Gastrocnemius medialis (tissue), 4 donors: ENCODE measurements at regions not wholly inside any gene's neighbourhood (a gene's known extent, or its start where the extent isn't known, plus 50 kb on each side); places are given as distances from the start of the nearest gene placed in this dataset.

Experiments
- ATAC-seq, 2 donors: fragments of 150-250 bp; one replicate each; pipeline ENCODE4 v1.9.1; 2016
- DNase-seq, 2 donors: peaks; one replicate each; pipeline ENCODE4 v3.0.0-alpha.2; 2019
- H3K27ac ChIP-seq, 4 donors: fragments of 200-600 bp; sonication (generic); 1 replicate in 1 of 4; 2 replicates in 3 of 4; pipeline ENCODE4 v1.5.1; 2016 to 2018; ENCODE audit warnings: mild to moderate bottlenecking in 2 of 4, moderate library complexity in 1 of 4
- H3K27me3 ChIP-seq, 3 donors: fragments of 200-600 bp; sonication (generic) in 2 of 3; 1 replicate in 1 of 3; 2 replicates in 2 of 3; pipeline versions ENCODE4 v1.5.1 to v1.6.0; 2016 to 2019; ENCODE audit warnings: mild to moderate bottlenecking in 1 of 3, moderate library complexity in 1 of 3
- H3K36me3 ChIP-seq, 2 donors: fragments of 200-600 bp; sonication (generic) in 1 of 2; one replicate each; pipeline ENCODE4 v1.5.1; 2017 to 2018
- H3K4me1 ChIP-seq, 2 donors: fragments of 200-600 bp; sonication (generic) in 1 of 2; one replicate each; pipeline ENCODE4 v1.5.1; 2016 to 2017; ENCODE audit warnings: mild to moderate bottlenecking in 2 of 2
- H3K4me3 ChIP-seq, 4 donors: fragments of 200-600 bp; sonication (generic) in 3 of 4; 1 replicate in 1 of 4; 2 replicates in 3 of 4; pipeline ENCODE4 v1.5.1; 2016 to 2019; ENCODE audit warnings: mild to moderate bottlenecking in 2 of 4
- H3K9me3 ChIP-seq, 3 donors: fragments of 200-600 bp; sonication (generic) in 2 of 3; 1 replicate in 1 of 3; 2 replicates in 2 of 3; pipeline ENCODE4 v1.5.1; 2016 to 2019
- CTCF ChIP-seq, 5 experiments: fragments of 450-650 bp in 3 of 5; fragments of 200-600 bp in 2 of 5; sonication (generic) in 2 of 5; IDR thresholded peaks in 4 of 5; conservative IDR thresholded peaks in 1 of 5; 1 replicate in 4 of 5; 2 replicates in 1 of 5; pipeline ENCODE4 v1.5.1; 2016 to 2019; ENCODE audit warnings: antibody characterized with exemption in 5 of 5, mild to moderate bottlenecking in 3 of 5, moderate library complexity in 3 of 5
- POLR2A ChIP-seq, 2 donors: fragments of 450-650 bp; IDR thresholded peaks; one replicate each; pipeline ENCODE4 v1.6.1; 2017; ENCODE audit warnings: antibody characterized with exemption in 2 of 2, mild to moderate bottlenecking in 2 of 2, moderate library complexity in 2 of 2
- in situ Hi-C, 4 donors: fragments of 200-750 bp; cut with MboI; loops; one replicate each; pipeline versions ENCODE4 v1.15.0 to v1.8.0; 2017; ENCODE audit warnings: low sequenced_read_pairs in 4 of 4
- intact Hi-C: fragments of 100-400 bp; cut with DNase I; formaldehyde crosslinking; loops from one replicate; pipeline ENCODE4 v1.15.1; 2023; ENCODE audit warnings: low total_unique reads

- DNase-seq: no peak
- H3K4me3 ChIP-seq: no peak overlapping the region
- H3K4me1 ChIP-seq: peaks cover 0 to 4% of the 10 kb centered on the region in 2 donors
- H3K36me3 ChIP-seq: no peaks in the 10 kb centered on the region
- H3K9me3 ChIP-seq: no peaks in the 10 kb centered on the region
- intact Hi-C loops (no loop called here), in situ Hi-C loops (no loop called here)
- no peaks in the 10 kb centered on the region for H3K27me3 ChIP-seq
- TF ChIP-seq POLR2A (IDR thresholded peaks at IDR 0.05) (no peak), CTCF (IDR thresholded peaks at IDR 0.05 in 4 of 5, conservative IDR thresholded peaks at IDR 0.05 in 1 of 5) (no peak)
- H3K27ac ChIP-seq: no peak overlapping the region
- ATAC-seq: no peak
Measured at GRCh38 chr2:41725901-41726300, 321.9 kb upstream of the PKDCC start.

- Histone ChIP-seq H3K36me3 (no peaks in the 10 kb centered on the region), H3K27ac (no peak overlapping the region), H3K4me3 (no peak overlapping the region), H3K27me3 (no peaks in the 10 kb centered on the region), H3K9me3 (no peaks in the 10 kb centered on the region), H3K4me1 (peaks cover 0 to 4% of the 10 kb centered on the region in 2 donors)
- ATAC-seq (no peak), DNase-seq (no peak)
- TF ChIP-seq CTCF (IDR thresholded peaks at IDR 0.05 in 4 of 5, conservative IDR thresholded peaks at IDR 0.05 in 1 of 5) (no peak), POLR2A (IDR thresholded peaks at IDR 0.05) (no peak)
- intact Hi-C loops (no loop called here), in situ Hi-C loops (no loop called here)
Measured at GRCh38 chr2:41726364-41726763, 321.5 kb upstream of the PKDCC start.

GRCh38 chr2:41727152-41727551 is 320.7 kb upstream of the PKDCC start:
- TF ChIP-seq CTCF (IDR thresholded peaks at IDR 0.05 in 4 of 5, conservative IDR thresholded peaks at IDR 0.05 in 1 of 5) (no peak), POLR2A (IDR thresholded peaks at IDR 0.05) (no peak)
- Histone ChIP-seq H3K27ac (no peak overlapping the region), H3K9me3 (no peaks in the 10 kb centered on the region), H3K36me3 (no peaks in the 10 kb centered on the region), H3K4me3 (no peak overlapping the region), H3K4me1 (peaks cover 0 to 4% of the 10 kb centered on the region in 2 donors), H3K27me3 (no peaks in the 10 kb centered on the region)
- in situ Hi-C loops: no loop called here
- intact Hi-C loops: no loop called here
- DNase-seq: no peak
- no peak for ATAC-seq

- TF ChIP-seq POLR2A (IDR thresholded peaks at IDR 0.05) (no peak), CTCF (IDR thresholded peaks at IDR 0.05 in 4 of 5, conservative IDR thresholded peaks at IDR 0.05 in 1 of 5) (no peak)
- ATAC-seq: no peak
- Histone ChIP-seq H3K27me3 (no peaks in the 10 kb centered on the region), H3K4me3 (no peak overlapping the region), H3K27ac (no peak overlapping the region), H3K4me1 (peaks cover 0 to 2% of the 10 kb centered on the region in 2 donors), H3K9me3 (no peaks in the 10 kb centered on the region), H3K36me3 (no peaks in the 10 kb centered on the region)
- no peak for DNase-seq
- intact Hi-C loops (no loop called here), in situ Hi-C loops (no loop called here)
Measured at GRCh38 chr2:41727711-41728110, 320.1 kb upstream of the PKDCC start.

- Histone ChIP-seq H3K27ac (no peak overlapping the region), H3K4me3 (no peak overlapping the region)
- in situ Hi-C loops: no loop called here
Measured at GRCh38 chr2:41728788-41729338, 319.0 kb upstream of the PKDCC start.

More at GRCh38 chr2:41728788-41729338, 319.0 kb upstream of the PKDCC start:
- intact Hi-C loops: no loop called here
- DNase-seq (no peak), ATAC-seq (no peak)
- no peaks in the 10 kb centered on the region for H3K4me1 ChIP-seq
- no peak for TF ChIP-seq CTCF (IDR thresholded peaks at IDR 0.05 in 4 of 5, conservative IDR thresholded peaks at IDR 0.05 in 1 of 5)
- no peak for TF ChIP-seq POLR2A (IDR thresholded peaks at IDR 0.05)
- H3K27me3 ChIP-seq: no peaks in the 10 kb centered on the region
- H3K9me3 ChIP-seq: no peaks in the 10 kb centered on the region
- no peaks in the 10 kb centered on the region for H3K36me3 ChIP-seq
